Tibial nerve (tissue), 4 donors: ENCODE measurements at regions not wholly inside any gene's neighbourhood (a gene's known extent, or its start where the extent isn't known, plus 50 kb on each side); places are given as distances from the start of the nearest gene placed in this dataset.
A peak's percentile ranks its signal among the peaks of the same experiment; 100 is the strongest.
"Not testable (repeated sequence)": the region's sequence is repeated elsewhere in the genome, so short reads cannot be mapped to it uniquely, and the experiment has no call there.

Experiments
- DNase-seq, 2 donors: peaks; one replicate each; pipeline ENCODE4 v3.0.0-alpha.2; 2019; ENCODE audit warnings: low spot score in 2 of 2
- H3K27ac ChIP-seq, 4 donors: fragments of 200-600 bp; sonication (generic) in 3 of 4; one replicate each; pipeline ENCODE4 v1.5.1; 2017 to 2019; ENCODE audit warnings: mild to moderate bottlenecking in 1 of 4
- H3K27me3 ChIP-seq, 2 donors: fragments of 200-600 bp; sonication (generic) in 1 of 2; one replicate each; pipeline versions ENCODE4 v1.5.1 to v1.6.0; 2017 to 2019
- H3K36me3 ChIP-seq, 3 donors: fragments of 200-600 bp; sonication (generic); one replicate each; pipeline ENCODE4 v1.5.1; 2018 to 2019
- H3K4me1 ChIP-seq, 4 donors: fragments of 200-600 bp; sonication (generic) in 3 of 4; one replicate each; pipeline ENCODE4 v1.5.1; 2017 to 2019
- H3K4me3 ChIP-seq, 4 donors: fragments of 200-600 bp; sonication (generic) in 3 of 4; one replicate each; pipeline ENCODE4 v1.5.1; 2017 to 2019; ENCODE audit warnings: mild to moderate bottlenecking in 1 of 4, moderate library complexity in 1 of 4
- H3K9me3 ChIP-seq, 4 donors: fragments of 200-600 bp; sonication (generic) in 3 of 4; one replicate each; pipeline ENCODE4 v1.5.1; 2017 to 2019
- EP300 ChIP-seq, 2 donors: sonication (generic); formaldehyde crosslinking; IDR thresholded peaks; one replicate each; pipeline ENCODE4 v1.6.1; 2017; ENCODE audit warnings: antibody characterized with exemption in 2 of 2, mild to moderate bottlenecking in 1 of 2
- POLR2A ChIP-seq, 2 donors: fragments of 450-650 bp; IDR thresholded peaks; one replicate each; pipeline ENCODE4 v1.6.1; 2017; ENCODE audit warnings: antibody characterized with exemption in 2 of 2, mild to moderate bottlenecking in 2 of 2, moderate library complexity in 2 of 2
- WGBS, 2 donors: methylation state at CpG; one replicate each; pipeline ENCODE4 v1.1.5; 2018; 5-methylcytosine and 5-hydroxymethylcytosine counted together
- TF ChIP-seq, protein P1 (sequence below), 5 experiments: fragments of 200-600 bp in 3 of 5; fragments of 450-650 bp in 2 of 5; sonication (generic) in 3 of 5; IDR thresholded peaks; one replicate each; pipeline ENCODE4 v1.5.1; 2016 to 2019; ENCODE audit warnings: antibody characterized with exemption in 5 of 5, mild to moderate bottlenecking in 3 of 5, moderate library complexity in 2 of 5

GRCh38 chr3:153925841-153926514 lies 195.2 kb upstream of the ARHGEF26 start:
- Histone ChIP-seq H3K27me3 (no peaks in the 10 kb centered on the region), H3K27ac (peak overlapping the region in 2 of 4 donors; percentile 31 to 35), H3K9me3 (peaks cover 0 to 6% (median 0%) of the 10 kb centered on the region in 4 donors), H3K36me3 (no peaks in the 10 kb centered on the region), H3K4me3 (no peak overlapping the region), H3K4me1 (peaks cover 0 to 17% (median 0%) of the 10 kb centered on the region in 4 donors)
- no peak for TF ChIP-seq POLR2A (IDR thresholded peaks at IDR 0.05)
- TF ChIP-seq, protein P1, sequence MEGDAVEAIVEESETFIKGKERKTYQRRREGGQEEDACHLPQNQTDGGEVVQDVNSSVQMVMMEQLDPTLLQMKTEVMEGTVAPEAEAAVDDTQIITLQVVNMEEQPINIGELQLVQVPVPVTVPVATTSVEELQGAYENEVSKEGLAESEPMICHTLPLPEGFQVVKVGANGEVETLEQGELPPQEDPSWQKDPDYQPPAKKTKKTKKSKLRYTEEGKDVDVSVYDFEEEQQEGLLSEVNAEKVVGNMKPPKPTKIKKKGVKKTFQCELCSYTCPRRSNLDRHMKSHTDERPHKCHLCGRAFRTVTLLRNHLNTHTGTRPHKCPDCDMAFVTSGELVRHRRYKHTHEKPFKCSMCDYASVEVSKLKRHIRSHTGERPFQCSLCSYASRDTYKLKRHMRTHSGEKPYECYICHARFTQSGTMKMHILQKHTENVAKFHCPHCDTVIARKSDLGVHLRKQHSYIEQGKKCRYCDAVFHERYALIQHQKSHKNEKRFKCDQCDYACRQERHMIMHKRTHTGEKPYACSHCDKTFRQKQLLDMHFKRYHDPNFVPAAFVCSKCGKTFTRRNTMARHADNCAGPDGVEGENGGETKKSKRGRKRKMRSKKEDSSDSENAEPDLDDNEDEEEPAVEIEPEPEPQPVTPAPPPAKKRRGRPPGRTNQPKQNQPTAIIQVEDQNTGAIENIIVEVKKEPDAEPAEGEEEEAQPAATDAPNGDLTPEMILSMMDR (IDR thresholded peaks at IDR 0.05) = no peak
- no peak for TF ChIP-seq EP300 (IDR thresholded peaks at IDR 0.05)
- no peak for DNase-seq
- WGBS, 2 donors = 74 to 84% methylated on average over 2 of the region's 2 CpGs

GRCh38 chr3:153927107-153927506 lies 194.1 kb upstream of the ARHGEF26 start:
- no peaks in the 10 kb centered on the region for H3K36me3 ChIP-seq
- DNase-seq = peak in 1 of 2 donors; percentile 10
- peaks cover 0 to 17% (median 0%) of the 10 kb centered on the region in 4 donors for H3K4me1 ChIP-seq
- H3K27me3 ChIP-seq = no peaks in the 10 kb centered on the region
- TF ChIP-seq POLR2A (IDR thresholded peaks at IDR 0.05) (no peak), EP300 (IDR thresholded peaks at IDR 0.05) (peak in 1 of 2 donors; percentile 44)
- TF ChIP-seq, protein P1 (IDR thresholded peaks at IDR 0.05) = peak in 3 of 5 experiments; percentile 13 to 57 (median 42)
- H3K4me3 ChIP-seq = no peak overlapping the region
- H3K27ac ChIP-seq = peak overlapping the region in 2 of 4 donors; percentile 23 to 31
- WGBS, 2 donors = 17 to 18% methylated on average over 5 of the region's 5 CpGs
- peaks cover 0 to 6% (median 0%) of the 10 kb centered on the region in 4 donors for H3K9me3 ChIP-seq

DNA sequence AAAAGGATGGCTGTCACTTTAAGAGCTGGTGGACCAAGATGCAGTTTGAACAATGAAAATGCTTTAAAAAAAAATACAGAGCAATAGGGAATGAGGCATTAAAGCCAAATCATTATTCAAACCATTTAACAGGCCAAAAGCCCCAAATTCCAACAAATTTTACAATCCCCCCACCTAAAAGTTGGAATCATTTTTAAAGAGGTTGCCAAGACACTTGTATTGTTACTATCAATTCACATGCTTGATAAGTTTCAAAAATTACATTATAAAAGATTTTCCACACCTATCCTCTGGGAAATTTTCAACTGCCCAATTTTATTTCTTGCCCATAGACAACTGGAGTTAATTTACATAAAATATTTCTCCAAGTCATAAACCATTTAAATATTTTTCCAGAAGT lies 192.3 kb upstream of the ARHGEF26 start:
- Histone ChIP-seq H3K27ac (no peak overlapping the region), H3K4me1 (peaks cover 0 to 17% (median 0%) of the 10 kb centered on the region in 4 donors), H3K36me3 (no peaks in the 10 kb centered on the region), H3K9me3 (peaks cover 0 to 4% (median 0%) of the 10 kb centered on the region in 4 donors), H3K27me3 (no peaks in the 10 kb centered on the region), H3K4me3 (no peak overlapping the region)
- no peak for DNase-seq
- TF ChIP-seq POLR2A (IDR thresholded peaks at IDR 0.05) (no peak), EP300 (IDR thresholded peaks at IDR 0.05) (no peak)
- TF ChIP-seq, protein P1 (IDR thresholded peaks at IDR 0.05) = no peak

GRCh38 chr3:153933481-153933880 lies 187.7 kb upstream of the ARHGEF26 start:
- not testable (repeated sequence) for H3K27ac ChIP-seq, H3K27me3 ChIP-seq, DNase-seq, H3K4me3 ChIP-seq, H3K4me1 ChIP-seq, H3K9me3 ChIP-seq, H3K36me3 ChIP-seq
- WGBS, 2 donors = 100% methylated on average over 2 of the region's 2 CpGs

DNA sequence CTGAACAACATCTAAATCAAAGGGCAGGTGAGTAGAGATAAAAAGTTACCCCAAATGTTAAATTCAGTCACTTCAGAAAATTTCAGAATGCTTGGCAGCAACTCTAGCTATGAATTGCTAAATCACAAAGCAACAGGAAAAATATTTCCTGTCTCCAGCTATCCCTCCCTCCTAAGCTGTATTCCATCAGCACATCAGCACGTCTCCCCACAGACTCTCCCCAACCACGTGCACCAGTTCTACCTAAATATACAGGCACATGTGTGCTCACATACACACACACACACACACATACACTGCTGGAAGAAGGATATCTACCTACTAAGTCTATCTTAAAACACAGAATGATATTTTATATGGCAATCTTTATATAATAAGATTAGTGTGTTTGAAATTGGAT lies 177.1 kb upstream of the ARHGEF26 start:
- Histone ChIP-seq H3K4me3 (no peak overlapping the region), H3K27me3 (no peaks in the 10 kb centered on the region), H3K4me1 (no peaks in the 10 kb centered on the region), H3K36me3 (no peaks in the 10 kb centered on the region), H3K27ac (no peak overlapping the region), H3K9me3 (peaks cover 0 to 5% (median 0%) of the 10 kb centered on the region in 4 donors)
- no peak for DNase-seq
- 36 to 39% methylated on average over 2 of the region's 2 CpGs for WGBS, 2 donors
- TF ChIP-seq, protein P1 (IDR thresholded peaks at IDR 0.05) = no peak
- no peak for TF ChIP-seq EP300 (IDR thresholded peaks at IDR 0.05)
- no peak for TF ChIP-seq POLR2A (IDR thresholded peaks at IDR 0.05)
